ENCODE measurements at regions not wholly inside any gene's neighbourhood (a gene's known extent, or its start where the extent isn't known, plus 50 kb on each side); places are given as distances from the start of the nearest gene placed in this dataset.

- Histone ChIP-seq H3K4me2 (ENCODE audit: control insufficient read depth, insufficient read depth) (no peak overlapping the region), H3K4me1 (ENCODE audit: control insufficient read depth, insufficient read depth, low read length) (no peaks in the 10 kb centered on the region), H3K9me3 (replicated peaks; ENCODE audit: control insufficient read depth, insufficient read depth, low read length) (no peaks in the 10 kb centered on the region), H2AFZ (ENCODE audit: control insufficient read depth, low read depth, low read length) (no peak overlapping the region), H3K27ac (ENCODE audit: control insufficient read depth, insufficient read depth) (no peak overlapping the region), H3K79me2 (ENCODE audit: control insufficient read depth, insufficient read depth, low read length) (no peaks in the 10 kb centered on the region), H3K9ac (ENCODE audit: control insufficient read depth, insufficient read depth, low read length) (no peak overlapping the region), H3K27me3 (replicated peaks in 1 of 2; ENCODE audit: control insufficient read depth in 2 of 2, insufficient read depth in 2 of 2, low read length in 1 of 2) (peaks cover 2 to 3% of the 10 kb centered on the region in 2 experiments; a peak in 3 of 4 replicates), H4K20me1 (ENCODE audit: control insufficient read depth, insufficient read depth) (no peaks in the 10 kb centered on the region), H3K4me3 (no peak overlapping the region), H3K36me3 (ENCODE audit: control insufficient read depth in 2 of 2, insufficient read depth in 2 of 2, low read length in 1 of 2) (no peaks in the 10 kb centered on the region)
- WGBS (ENCODE audit: insufficient coverage, insufficient replicate concordance, low lambda C conversion rate, missing lambda C conversion rate): 40% methylated on average over 8 of the region's 8 CpGs
- intact Hi-C loops (cut with micrococcal nuclease; ENCODE audit: unreplicated experiment): no loop called here
- POLR2A ChIA-PET: no interaction called here
- DNase-seq (ENCODE audit: low read depth, low spot score) (no peak), FAIRE-seq (no peak), ATAC-seq (no peak)
- RAD21 ChIA-PET (ENCODE audit: unreplicated experiment): no interaction called here
- in situ Hi-C loops (cut with MboI): no loop called here
- SMC1A ChIA-PET (ENCODE audit: uncharacterized antibody, unreplicated experiment): interaction anchor here (1.0 kb wide), 1 partner anchor 11 kb away, joined by 3 read pairs; no protein-coding TSS in a partner anchor
- CTCF ChIA-PET: no interaction called here
- no TSS peak for BruUV-seq (replicated peaks)
- TF ChIP-seq BCL3 (IDR thresholded peaks at IDR 0.05; ENCODE audit: borderline replicate concordance, insufficient read depth, low read depth, low read length, poor library complexity, severe bottlenecking) (no peak), MYC (IDR thresholded peaks at IDR 0.05; ENCODE audit: insufficient read depth, insufficient read length, insufficient replicate concordance, low read length, severe bottlenecking) (no peak), GATAD2B (conservative IDR thresholded peaks at IDR 0.05; ENCODE audit: low read depth) (no peak), ZZZ3 (IDR thresholded peaks at IDR 0.05; ENCODE audit: control insufficient read depth, insufficient read length, low read depth) (no peak), POLR2A (IDR thresholded peaks at IDR 0.05; ENCODE audit: low read depth, low read length) (no peak), ASH2L (IDR thresholded peaks at IDR 0.05; ENCODE audit: borderline replicate concordance, low read depth) (no peak), ZNF622 (IDR thresholded peaks at IDR 0.05) (no peak), MEF2B (IDR thresholded peaks at IDR 0.05; ENCODE audit: partially characterized antibody, poor library complexity, severe bottlenecking) (no peak), ATF2 (IDR thresholded peaks at IDR 0.05; ENCODE audit: low read length) (no peak), JUNB (IDR thresholded peaks at IDR 0.05) (no peak), BCLAF1 (IDR thresholded peaks at IDR 0.05) (no peak), ATF3 (IDR thresholded peaks at IDR 0.05; ENCODE audit: borderline replicate concordance, extremely low read depth, low read depth, low read length) (no peak), TAF1 (IDR thresholded peaks at IDR 0.05; ENCODE audit: borderline replicate concordance, low read depth, low read length) (no peak), RAD51 (IDR thresholded peaks at IDR 0.05) (no peak), EP300 (IDR thresholded peaks at IDR 0.05; ENCODE audit: borderline replicate concordance in 1 of 2, control insufficient read depth in 1 of 2, low read depth in 2 of 2, low read length in 2 of 2) (no peak), PKNOX1 (IDR thresholded peaks at IDR 0.05) (no peak)
These were observed 334.8 kb upstream of the SULF2 start for GRCh38 chr20:48120120-48120519.
